Neural progenitor cell (in vitro differentiated cells): ENCODE measurements at regions not wholly inside any gene's neighbourhood (a gene's known extent, or its start where the extent isn't known, plus 50 kb on each side); places are given as distances from the start of the nearest gene placed in this dataset.

ENCODE experiments used
- DNase-seq: peaks from one replicate; pipeline ENCODE4 v3.0.0-alpha.2; 2016; ENCODE audit warnings: low spot score
- H2AFZ ChIP-seq: fragments of 200-600 bp; sonication (generic); replicated peaks from 2 replicates; pipeline ENCODE4 v1.6.1; 2016; ENCODE audit warnings: antibody characterized with exemption
- H3F3A ChIP-seq: fragments of 200-600 bp; sonication (generic); 2 replicates; pipeline ENCODE4 v1.6.1; 2016; ENCODE audit warnings: antibody characterized with exemption, low read depth
- H3K27ac ChIP-seq: fragments of 200-600 bp; sonication (generic); 2 replicates; pipeline ENCODE4 v1.5.1; 2016; ENCODE audit warnings: mild to moderate bottlenecking
- H3K27me3 ChIP-seq: fragments of 200-600 bp; sonication (generic); 2 replicates; pipeline ENCODE4 v1.6.1; 2016; ENCODE audit warnings: mild to moderate bottlenecking, moderate library complexity
- H3K36me3 ChIP-seq: fragments of 200-600 bp; sonication (generic); 2 replicates; pipeline ENCODE4 v1.5.1; 2016
- H3K4me1 ChIP-seq: fragments of 200-600 bp; sonication (generic); 2 replicates; pipeline ENCODE4 v1.6.1; 2016; ENCODE audit warnings: mixed run types
- H3K4me2 ChIP-seq: fragments of 200-600 bp; sonication (generic); 2 replicates; pipeline ENCODE4 v1.6.1; 2016
- H3K4me3 ChIP-seq: fragments of 200-600 bp; sonication (generic); 2 replicates; pipeline ENCODE4 v1.5.1; 2016
- H3K79me2 ChIP-seq: fragments of 200-600 bp; sonication (generic); 2 replicates; pipeline ENCODE4 v1.6.1; 2016; ENCODE audit warnings: low read depth
- H3K9ac ChIP-seq: fragments of 200-600 bp; sonication (generic); 2 replicates; pipeline ENCODE4 v1.6.1; 2016
- H3K9me3 ChIP-seq: fragments of 200-600 bp; sonication (generic); 2 replicates; pipeline ENCODE4 v1.5.1; 2016; ENCODE audit warnings: low read depth
- H4K20me1 ChIP-seq: fragments of 200-600 bp; sonication (generic); 2 replicates; pipeline ENCODE4 v1.6.1; 2016; ENCODE audit warnings: low read depth
- H3K27ac Mint-ChIP-seq: 3 replicates; pipeline ENCODE4 v1.8.0; 2021; ENCODE audit warnings: mixed read lengths
- H3K27me3 Mint-ChIP-seq: 2 replicates; pipeline ENCODE4 v1.8.0; 2022; ENCODE audit warnings: low read depth, mild to moderate bottlenecking, inconsistent platforms, moderate library complexity, mixed read lengths; ENCODE audit not compliant: insufficient read depth
- H3K36me3 Mint-ChIP-seq: 3 replicates; pipeline ENCODE4 v1.8.0; 2021; ENCODE audit warnings: mixed read lengths
- H3K4me1 Mint-ChIP-seq: 3 replicates; pipeline ENCODE4 v1.8.0; 2021; ENCODE audit warnings: mixed read lengths
- H3K4me3 Mint-ChIP-seq: 3 replicates; pipeline ENCODE4 v1.8.0; 2021; ENCODE audit warnings: mild to moderate bottlenecking, moderate library complexity, mixed read lengths
- H3K9me3 Mint-ChIP-seq: 3 replicates; pipeline ENCODE4 v1.8.0; 2020; ENCODE audit warnings: mixed read lengths
- CTCF ChIP-seq: fragments of 200-600 bp; sonication (generic); IDR thresholded peaks from 2 replicates; pipeline ENCODE4 v1.5.1; 2017; ENCODE audit warnings: antibody characterized with exemption, mild to moderate bottlenecking
- EZH2 ChIP-seq: fragments of 200-600 bp; sonication (generic); IDR thresholded peaks from 2 replicates; pipeline ENCODE4 v1.6.1; 2017; ENCODE audit warnings: antibody characterized with exemption, mild to moderate bottlenecking, moderate library complexity
- EZH2phosphoT487 ChIP-seq: fragments of 200-600 bp; sonication (generic); IDR thresholded peaks from 2 replicates; pipeline ENCODE4 v1.6.1; 2017; ENCODE audit warnings: antibody characterized with exemption

- Histone ChIP-seq H3K79me2 (no peaks in the 10 kb centered on the region), H3K4me1 (no peaks in the 10 kb centered on the region), H3K4me2 (no peak overlapping the region), H3K4me3 (no peak overlapping the region), H3K9me3 (no peaks in the 10 kb centered on the region), H4K20me1 (no peaks in the 10 kb centered on the region), H2AFZ (no peak overlapping the region), H3K36me3 (no peaks in the 10 kb centered on the region), H3K9ac (no peak overlapping the region), H3F3A (no peaks in the 10 kb centered on the region), H3K27ac (no peak overlapping the region), H3K27me3 (no peaks in the 10 kb centered on the region)
- peaks cover 3% of the 10 kb centered on the region for H3K4me1 Mint-ChIP-seq
- H3K27me3 Mint-ChIP-seq = peaks cover 5% of the 10 kb centered on the region
- H3K9me3 Mint-ChIP-seq = no peaks in the 10 kb centered on the region
- DNase-seq = no peak
- H3K27ac Mint-ChIP-seq = no peak overlapping the region
- H3K36me3 Mint-ChIP-seq = no peaks in the 10 kb centered on the region
- no peak overlapping the region for H3K4me3 Mint-ChIP-seq
- TF ChIP-seq EZH2 = no peak
- no peak for TF ChIP-seq CTCF
- no peak for TF ChIP-seq EZH2phosphoT487
Measured at GRCh38 chr15:38614621-38615020, 50.0 kb upstream of the RASGRP1 start.

- DNase-seq = no peak
- no peak overlapping the region for H2AFZ ChIP-seq
- H3K79me2 ChIP-seq = no peaks in the 10 kb centered on the region
- H3K4me1 ChIP-seq = peaks cover 11% of the 10 kb centered on the region
- no peaks in the 10 kb centered on the region for H3K27me3 ChIP-seq
- no peak overlapping the region for H3K27ac ChIP-seq
- H3K27ac Mint-ChIP-seq = no peak overlapping the region
- no peaks in the 10 kb centered on the region for H3K36me3 ChIP-seq
- no peaks in the 10 kb centered on the region for H3K9me3 ChIP-seq
- TF ChIP-seq CTCF = no peak
- TF ChIP-seq EZH2 = no peak
- no peak for TF ChIP-seq EZH2phosphoT487
- H3K9ac ChIP-seq = no peak overlapping the region
- H3K4me3 Mint-ChIP-seq = no peak overlapping the region
- H3K27me3 Mint-ChIP-seq = peaks cover 4% of the 10 kb centered on the region
- no peak overlapping the region for H3K4me2 ChIP-seq
- H3K9me3 Mint-ChIP-seq = no peaks in the 10 kb centered on the region
- no peak overlapping the region for H3K4me3 ChIP-seq
- no peaks in the 10 kb centered on the region for H4K20me1 ChIP-seq
- no peaks in the 10 kb centered on the region for H3K36me3 Mint-ChIP-seq
- H3F3A ChIP-seq = no peaks in the 10 kb centered on the region
- peaks cover 9% of the 10 kb centered on the region for H3K4me1 Mint-ChIP-seq
Measured at GRCh38 chr15:38617831-38618230, 53.2 kb upstream of the RASGRP1 start.

- peaks cover 4% of the 10 kb centered on the region for H3K27me3 Mint-ChIP-seq
- no peaks in the 10 kb centered on the region for H3K36me3 Mint-ChIP-seq
- no peak overlapping the region for H3K27ac Mint-ChIP-seq
- Histone ChIP-seq H2AFZ (no peak overlapping the region), H3K9me3 (no peaks in the 10 kb centered on the region), H4K20me1 (no peaks in the 10 kb centered on the region), H3F3A (no peaks in the 10 kb centered on the region), H3K27ac (no peak overlapping the region), H3K36me3 (no peaks in the 10 kb centered on the region), H3K79me2 (no peaks in the 10 kb centered on the region), H3K9ac (no peak overlapping the region), H3K4me3 (no peak overlapping the region), H3K27me3 (no peaks in the 10 kb centered on the region), H3K4me1 (peaks cover 11% of the 10 kb centered on the region), H3K4me2 (no peak overlapping the region)
- TF ChIP-seq CTCF (no peak), EZH2 (no peak), EZH2phosphoT487 (no peak)
- no peaks in the 10 kb centered on the region for H3K9me3 Mint-ChIP-seq
- DNase-seq = no peak
- no peak overlapping the region for H3K4me3 Mint-ChIP-seq
- H3K4me1 Mint-ChIP-seq = peaks cover 9% of the 10 kb centered on the region
Measured at GRCh38 chr15:38618242-38618955, 53.8 kb upstream of the RASGRP1 start.
